HuH-7 (cell line): ENCODE measurements at regions not wholly inside any gene's neighbourhood (a gene's known extent, or its start where the extent isn't known, plus 50 kb on each side); places are given as distances from the start of the nearest gene placed in this dataset.

ENCODE experiments used
- DNase-seq: peaks from one replicate; pipeline ENCODE4 v3.0.0; 2011; ENCODE audit warnings: low spot score

DNA sequence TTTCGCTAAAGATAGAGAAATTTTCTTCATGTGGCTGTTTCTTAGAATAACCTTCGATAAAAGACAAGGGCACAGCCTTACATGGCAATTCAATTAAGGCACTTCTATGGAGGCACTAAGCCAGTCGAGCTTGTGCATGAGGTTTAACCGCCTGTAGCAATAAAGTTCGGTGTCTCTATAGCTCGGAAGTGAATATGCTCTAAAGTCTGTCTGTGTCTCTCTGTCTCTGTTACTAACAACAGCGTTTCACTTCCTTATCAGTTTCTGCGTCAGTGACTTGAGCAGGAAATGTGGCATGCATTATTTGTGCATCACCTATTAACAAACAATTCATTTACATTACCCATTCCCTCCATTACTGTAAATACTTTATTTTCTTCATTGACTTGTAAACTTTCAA is 365.1 kb upstream of the NETO1 start:
- DNase-seq, result no peak

DNA sequence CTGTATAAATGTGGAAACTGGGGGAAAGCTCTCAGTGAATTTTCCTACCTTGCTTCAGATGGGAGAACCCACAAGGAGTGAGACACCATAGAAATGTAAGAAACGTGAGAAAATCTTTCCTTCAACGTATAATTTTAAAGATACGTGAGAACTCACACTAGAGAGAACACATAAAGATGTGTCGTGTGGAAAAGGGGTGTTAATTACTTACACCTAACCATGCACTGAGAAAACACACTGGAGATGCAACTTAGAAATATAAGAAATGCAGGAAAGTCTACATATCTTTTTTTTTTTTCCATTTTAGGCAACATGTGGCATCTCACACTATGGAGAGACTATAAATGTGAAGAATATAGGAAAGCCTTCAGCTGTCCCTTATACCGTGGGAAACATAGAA is 352.9 kb upstream of the NETO1 start:
- DNase-seq, result no peak

DNA sequence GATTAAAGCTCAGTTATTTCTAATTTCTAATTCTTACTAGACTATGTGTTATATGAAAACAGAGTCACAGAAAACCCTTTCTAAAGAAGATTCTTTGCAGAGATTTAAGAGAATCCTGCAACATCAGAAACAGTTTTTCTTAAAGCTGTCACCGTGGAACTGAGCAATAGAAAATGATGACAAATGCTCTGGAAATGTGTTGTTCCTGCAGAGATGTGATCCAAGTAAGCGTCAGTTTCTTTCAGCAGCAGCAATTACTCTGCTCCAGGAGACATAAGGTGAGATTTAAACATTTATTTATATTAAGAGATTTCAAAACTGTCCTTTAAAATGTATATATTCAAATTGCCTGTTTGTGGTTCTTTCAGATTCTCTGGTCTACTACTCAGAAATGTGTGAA is 350.5 kb upstream of the NETO1 start:
- DNase-seq, result no peak

DNA sequence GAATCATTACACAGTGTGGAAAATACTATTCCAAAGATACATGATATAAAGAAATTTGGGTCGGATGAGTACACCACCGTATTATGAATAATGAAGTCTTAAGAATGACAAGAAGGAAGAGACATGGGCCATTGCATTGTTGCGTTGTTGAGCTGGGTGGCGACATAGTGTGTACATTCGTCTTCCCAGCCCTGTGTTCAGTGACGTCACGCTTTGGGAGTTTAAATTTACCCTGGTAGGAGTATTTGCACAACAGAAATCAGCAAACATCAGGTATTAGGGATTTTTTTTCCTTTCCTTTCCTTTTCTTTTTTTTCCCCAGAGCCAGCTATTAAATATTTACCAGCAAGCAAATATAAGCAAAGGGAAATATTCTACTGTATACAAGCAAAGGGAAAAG is 347.2 kb upstream of the NETO1 start:
- DNase-seq, result no peak

DNA sequence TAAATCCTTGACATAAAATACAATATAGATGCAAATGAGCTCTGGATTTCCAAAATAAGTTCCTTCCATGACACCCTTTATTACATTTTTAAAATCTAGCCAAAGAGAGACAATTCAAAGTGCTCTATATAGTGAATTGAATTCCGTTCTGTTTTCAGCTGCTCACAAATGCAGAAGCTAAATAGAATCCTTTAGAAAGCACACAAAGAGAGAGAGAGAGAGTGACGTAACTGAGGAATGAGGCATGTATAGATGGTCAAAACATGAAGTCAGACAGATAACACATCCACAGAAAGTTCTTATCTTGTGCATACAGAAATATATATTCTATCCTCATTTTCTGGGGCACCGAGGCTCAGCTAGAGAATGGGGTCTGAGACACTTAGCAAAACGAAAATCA is 344.7 kb upstream of the NETO1 start:
- DNase-seq, result no peak

DNA sequence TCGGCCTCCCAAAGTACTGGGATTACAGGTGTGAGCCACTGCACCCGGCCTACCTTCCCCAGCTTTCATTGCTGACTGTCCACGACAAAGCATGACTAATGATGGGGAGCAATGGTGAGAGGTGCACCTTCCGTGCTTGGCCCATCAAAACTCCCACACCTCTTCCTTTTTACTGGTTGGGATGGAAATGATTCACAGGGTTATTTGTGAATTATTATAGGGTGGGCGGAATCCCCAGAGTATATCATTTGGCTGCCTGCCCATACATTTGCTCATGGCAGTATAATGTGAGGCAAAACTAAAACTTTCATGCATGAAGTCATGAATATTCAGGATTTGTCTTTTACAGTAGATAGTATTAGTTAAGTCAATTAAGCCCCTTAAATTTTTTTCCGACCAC is 334.2 kb upstream of the NETO1 start:
- no peak for DNase-seq

DNA sequence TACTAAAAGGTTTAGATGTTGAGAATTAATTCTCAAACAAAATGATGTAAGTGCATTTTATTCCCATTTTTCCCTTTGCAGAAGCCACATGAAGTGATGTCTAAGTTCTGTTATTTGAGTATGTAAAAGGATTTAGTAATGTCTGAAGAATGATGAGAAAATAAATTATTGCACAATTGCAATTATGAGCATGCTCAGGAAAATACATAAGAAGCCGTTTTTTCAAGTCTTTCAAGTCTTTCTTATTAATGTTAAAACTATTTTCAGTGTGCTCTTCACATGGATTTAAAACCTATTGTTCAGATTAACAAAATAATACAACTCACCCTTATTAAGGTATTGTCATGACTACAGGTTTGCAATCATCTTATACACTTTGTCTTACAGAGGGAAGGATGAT is 331.4 kb upstream of the NETO1 start:
- no peak for DNase-seq

DNA sequence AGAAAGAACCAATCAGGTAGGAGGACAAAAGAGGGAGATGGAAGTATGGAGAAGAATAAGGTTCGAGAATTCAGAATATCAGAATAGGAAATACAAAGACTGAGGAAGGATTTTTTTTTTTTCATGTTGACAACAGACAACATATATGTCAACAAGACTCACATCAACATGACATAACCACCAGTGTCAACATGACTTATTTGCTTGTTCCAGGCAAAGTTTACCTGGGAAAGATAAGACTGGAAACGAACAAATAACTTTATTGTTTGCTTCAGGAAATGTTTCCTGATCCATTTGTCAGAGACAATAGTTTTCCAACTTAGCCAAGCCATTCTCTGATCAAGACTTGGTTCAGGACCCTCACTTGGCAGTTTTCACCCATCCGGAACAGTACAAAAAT is 321.9 kb upstream of the NETO1 start:
- no peak for DNase-seq

DNA sequence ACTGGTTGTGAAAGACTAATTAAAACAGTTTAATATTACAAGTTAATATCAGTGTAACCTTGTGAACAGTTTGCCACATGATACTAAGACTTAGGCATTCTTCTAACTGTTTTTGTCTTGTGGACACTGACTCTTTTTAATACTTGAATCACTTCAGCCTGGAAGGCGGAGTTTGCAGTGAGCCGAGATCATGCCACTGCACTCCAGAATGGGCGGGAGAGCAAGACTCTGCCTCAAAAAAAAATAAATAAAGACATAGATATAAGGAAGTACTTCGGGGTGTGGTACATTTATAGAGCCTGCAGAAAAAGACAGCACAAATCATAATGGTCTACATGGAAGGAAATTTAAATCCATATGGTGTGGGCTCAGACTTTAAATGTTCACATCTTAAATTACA is 300.4 kb upstream of the NETO1 start:
- DNase-seq, result no peak

DNA sequence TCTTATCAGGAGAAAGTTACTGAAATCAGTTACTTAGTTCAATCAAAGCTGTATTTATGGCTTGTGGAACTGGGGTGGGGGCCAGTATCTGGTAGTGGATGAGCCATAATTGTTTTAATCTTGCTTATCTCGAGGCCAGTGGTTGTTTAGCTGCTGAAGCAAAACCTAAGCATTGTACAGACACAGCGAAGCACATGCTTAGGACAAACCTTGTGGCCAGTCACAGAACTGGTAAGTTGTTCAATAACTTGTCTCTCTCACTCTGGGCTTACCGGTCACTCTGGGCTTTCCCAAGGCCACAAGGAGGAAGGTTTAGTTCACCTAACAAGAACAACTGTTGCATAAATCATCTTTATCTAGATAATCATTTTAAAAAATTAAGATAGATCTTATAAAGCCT is 296.6 kb upstream of the NETO1 start:
- DNase-seq, result no peak

DNA sequence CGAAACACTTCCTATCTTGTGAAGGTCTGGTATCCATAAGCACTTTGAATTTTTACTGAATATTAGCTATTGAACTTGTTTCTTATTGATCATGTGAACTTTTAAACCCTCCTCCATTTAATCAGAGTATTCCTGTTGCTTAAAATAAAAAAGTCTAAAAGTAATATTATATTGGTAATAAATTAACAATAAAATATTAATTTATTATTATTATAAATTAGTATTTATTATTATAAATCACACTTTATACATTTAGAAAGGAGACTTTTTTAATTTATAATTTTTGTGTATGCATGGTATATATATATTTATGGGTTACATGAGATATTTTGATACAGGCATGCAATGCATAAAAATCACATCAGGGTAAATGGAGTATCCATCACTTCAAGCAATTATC is 295.4 kb upstream of the NETO1 start:
- DNase-seq, result no peak

DNA sequence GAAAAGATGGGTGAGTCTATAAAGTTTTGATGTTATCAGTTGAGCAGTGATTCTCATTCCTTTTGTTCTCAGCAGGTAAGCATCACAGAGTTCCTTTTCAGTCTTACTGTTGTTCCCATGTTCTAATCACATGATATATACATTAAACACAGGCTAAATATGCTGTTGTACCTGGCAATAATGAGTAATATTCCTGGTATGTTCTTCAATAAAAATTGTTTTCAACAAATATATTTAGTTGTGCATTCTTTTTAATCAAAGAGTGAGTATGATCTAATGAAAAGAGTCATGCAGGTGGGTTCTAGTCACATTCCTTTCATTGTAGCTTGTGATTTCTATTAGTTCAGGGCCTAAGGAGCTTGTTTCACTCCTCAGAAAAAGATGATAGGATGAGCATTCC is 288.3 kb upstream of the NETO1 start:
- DNase-seq, result no peak

DNA sequence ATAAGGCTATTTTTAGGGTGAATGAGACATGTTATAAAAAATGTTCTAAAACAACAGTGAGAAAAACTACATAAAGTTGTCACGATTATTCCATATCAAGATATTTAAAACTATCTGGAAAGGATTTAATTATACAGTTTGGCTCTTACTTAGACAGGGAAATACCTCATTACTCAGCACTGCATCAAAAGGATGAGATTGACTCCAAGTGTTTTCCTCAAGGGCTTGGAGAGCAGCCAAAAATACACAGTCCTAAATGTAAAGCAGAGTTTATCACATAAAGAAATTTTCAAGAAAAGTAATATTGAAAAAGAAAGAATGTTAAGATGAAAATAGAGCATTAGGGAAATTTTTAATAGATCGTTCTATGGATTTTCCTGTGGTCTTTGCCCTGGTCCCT is 285.5 kb upstream of the NETO1 start:
- DNase-seq, result no peak

DNA sequence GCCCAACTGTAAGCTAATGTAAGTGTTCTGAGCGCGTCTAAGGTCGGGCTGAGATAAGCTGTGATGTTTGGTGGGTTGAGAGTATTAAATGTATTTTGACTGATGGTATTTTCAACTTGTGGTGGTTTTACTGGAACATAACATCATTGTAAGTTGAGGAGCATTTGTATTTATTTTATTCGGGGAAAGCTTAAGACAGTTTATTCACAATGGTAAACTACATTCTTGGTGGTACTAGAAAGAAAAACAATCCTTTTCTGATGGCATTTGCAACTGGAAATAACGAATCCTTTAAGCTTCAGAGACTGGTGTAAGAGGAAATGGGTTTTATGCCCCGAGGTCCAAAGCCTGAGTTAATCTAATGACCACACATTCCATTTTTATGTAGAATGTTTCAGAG is 283.3 kb upstream of the NETO1 start:
- DNase-seq, result no peak

DNA sequence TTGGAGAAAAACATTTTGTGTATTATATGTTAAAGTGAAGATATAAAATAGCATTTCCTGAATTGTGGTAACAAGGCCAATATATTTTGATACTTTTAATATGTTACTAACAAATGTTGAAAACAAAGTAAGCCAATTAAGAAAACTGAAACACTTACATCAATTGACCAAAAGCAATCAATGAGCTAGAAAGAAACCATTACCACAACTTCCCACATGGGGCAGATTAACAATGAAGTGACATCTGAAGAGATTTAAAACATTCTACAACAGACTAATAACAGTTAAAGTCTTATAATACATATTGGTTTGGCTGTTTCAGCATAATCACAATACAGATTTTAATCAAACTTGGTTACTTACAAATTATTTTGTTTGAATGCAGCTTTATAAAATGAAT is 282.4 kb upstream of the NETO1 start:
- DNase-seq, result no peak

DNA sequence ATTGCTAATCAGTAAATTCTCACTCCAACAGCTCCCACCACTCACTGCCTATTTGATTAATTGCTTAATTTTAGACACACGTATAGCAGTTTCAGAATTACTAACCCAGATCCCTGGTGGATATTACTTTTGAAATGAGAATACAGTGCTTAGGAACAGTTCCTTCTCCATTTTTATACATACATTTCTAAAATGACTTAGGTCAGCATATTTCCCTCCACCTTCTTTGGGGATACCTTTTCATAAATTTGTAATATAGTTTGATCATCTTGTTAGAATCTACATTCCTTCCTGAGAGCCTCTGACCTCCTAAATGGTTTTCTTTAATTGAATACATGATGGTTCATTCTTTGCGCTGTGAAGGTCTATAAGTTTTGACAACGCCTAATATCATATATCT is 279.8 kb upstream of the NETO1 start:
- DNase-seq, result no peak

DNA sequence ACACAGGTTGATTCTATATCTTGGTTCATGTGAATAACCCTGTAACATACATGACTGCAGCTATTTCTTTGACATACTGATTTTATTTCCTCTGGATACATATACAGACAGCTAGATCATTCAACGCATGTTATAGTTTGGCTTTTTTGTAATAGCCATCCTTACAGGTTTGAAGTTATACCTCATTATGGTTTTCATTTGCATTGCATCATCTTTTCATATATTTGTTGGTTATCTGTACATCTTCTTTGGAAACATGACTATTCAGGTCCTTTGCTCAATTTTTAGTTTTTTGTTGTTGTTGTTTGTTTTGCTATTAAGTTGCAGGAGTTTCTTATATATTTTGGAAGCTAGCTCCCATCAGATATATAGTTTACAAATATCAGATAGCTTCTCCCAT is 276.2 kb upstream of the NETO1 start:
- DNase-seq, result no peak

DNA sequence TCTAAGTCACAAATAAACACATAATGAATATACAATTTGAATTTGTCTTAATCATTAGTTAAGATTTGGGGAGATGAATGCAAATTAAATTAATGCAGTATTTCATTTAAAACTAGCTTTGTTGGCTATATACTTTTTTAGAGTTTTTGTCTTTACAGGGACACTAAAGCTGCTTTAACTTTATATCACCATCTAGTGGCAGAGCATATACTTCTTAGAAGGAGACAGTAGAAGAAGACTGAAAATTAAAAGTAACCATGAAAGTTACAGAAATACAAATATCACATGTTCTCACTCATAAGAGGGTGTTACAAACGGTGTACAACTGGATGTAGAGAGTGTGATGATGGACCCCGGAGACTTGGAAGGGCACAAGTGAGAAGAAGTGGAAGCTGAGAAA is 268.3 kb upstream of the NETO1 start:
- DNase-seq, result no peak

DNA sequence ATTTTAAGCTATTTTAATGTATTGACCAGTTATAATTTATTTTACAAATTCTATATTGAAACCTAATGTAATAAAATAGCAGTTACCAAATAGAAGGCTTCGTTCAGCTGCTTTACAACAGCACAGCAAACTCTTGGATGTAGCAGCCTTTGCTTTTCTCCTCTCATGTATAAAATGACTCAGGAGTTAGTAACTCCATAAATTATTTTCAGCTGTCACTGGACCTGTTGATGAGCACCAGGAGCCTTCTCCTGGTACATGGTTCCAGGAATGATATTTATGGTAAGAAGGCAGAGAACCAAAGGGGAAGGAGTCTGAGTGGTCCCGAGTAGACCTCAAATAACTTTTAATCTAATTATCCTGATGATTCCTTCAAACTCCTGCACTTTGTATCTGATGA is 256.4 kb upstream of the NETO1 start:
- no peak for DNase-seq

DNA sequence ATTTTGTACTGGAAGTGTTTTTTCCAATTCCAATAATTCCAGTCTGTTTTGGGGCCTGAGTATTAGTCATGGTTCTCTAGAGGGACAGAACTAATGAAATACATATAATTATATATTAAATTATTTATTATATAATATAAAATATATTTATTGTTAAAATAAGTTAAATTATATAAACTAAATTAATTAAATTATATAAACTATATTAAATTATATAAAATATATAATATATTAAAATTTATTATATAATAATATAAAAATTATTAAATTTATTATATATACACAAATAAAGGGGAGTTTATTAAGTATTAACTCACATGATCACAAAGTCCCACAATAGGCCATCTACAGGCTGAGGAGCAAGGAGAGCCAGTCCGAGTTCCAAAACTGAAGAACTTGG is 253.4 kb upstream of the NETO1 start:
- no peak for DNase-seq

DNA sequence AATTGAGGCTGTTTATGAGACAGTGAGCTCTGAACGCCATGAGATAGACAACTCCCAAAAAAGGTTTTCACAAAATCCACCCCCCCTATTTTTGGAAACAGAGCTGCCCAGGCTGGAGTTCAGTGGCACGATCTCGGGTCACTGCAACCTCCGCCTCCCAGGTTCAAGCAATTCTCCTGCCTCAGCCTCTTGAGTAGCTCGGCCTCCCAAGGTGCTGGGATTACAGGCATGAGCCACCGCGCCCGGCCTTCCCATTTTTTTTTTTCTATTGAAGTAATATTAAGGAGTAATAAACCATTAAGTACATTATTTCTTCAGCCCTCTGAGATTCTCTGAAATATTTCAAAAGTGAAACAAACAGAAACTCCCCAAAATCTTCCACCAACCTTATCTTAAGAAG is 252.8 kb upstream of the NETO1 start:
- DNase-seq, result no peak

DNA sequence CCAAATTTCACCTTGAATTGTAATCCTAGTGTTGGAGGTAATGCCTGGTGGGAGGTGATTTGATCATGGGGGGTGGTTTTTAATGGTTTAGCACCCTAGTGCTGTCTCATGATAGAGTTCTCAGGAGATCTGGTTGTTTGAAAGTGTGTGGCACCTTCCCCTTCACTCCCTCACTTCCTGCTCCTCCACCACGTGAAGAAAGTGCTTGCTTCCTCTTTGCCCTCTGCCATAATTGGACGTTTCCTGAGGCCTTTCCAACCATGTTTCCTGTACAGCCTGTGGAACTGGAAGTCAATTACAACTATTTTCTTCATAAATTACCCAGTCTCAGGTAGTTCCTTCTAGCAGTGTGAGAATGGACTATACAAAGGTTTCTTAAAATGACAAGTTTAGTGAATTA is 251.8 kb upstream of the NETO1 start:
- DNase-seq, result no peak

DNA sequence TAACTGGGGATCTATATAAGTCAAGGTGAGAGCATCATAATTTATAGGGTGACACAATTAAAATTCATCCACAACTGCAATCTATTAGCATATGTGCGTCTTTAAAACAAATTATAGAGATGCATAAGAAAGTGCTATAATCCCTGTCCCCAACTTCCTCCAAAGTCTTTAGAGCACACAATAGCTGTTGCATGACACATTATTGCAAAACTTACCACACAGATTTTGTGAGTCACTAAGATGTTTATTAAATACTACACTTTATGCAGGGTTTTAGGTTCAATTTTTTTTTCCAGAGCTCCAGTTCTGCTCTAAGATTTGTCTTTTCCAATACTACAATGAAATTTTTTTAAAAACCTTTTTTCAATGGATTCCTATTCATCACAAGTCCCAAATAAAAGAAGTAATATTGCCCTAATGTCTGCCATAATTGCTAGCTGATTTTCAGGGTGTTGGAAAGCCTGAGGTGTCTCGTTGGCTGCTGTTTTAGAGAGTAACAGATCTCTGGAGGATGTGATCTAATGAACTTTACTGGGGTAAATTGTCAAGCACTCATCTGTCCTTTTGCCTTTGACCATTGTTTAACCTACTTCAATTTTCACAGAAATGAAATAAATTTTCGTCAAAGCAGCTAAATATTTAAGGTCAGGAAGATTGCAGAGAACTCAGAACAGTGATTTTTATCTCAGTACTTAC is 250.5 kb upstream of the NETO1 start:
- no peak for DNase-seq

DNA sequence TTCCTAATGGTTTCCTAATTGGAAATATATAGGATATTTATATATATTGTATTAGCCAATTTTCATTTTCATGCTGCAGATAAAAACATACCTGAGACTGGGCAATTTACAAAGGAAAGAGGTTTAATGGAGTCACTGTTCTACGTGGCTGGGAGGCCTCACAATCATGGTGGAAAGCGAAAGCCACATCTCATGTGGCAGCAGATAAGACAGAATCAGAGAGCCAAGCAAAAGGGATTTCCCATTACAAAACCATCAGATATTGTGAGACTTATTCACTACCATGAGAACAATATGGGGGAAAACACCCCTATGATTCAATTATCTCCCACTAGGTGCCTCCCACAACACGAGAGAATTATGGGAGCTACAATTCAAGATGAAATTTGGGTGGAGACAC is 242.5 kb upstream of the NETO1 start:
- no peak for DNase-seq

DNA sequence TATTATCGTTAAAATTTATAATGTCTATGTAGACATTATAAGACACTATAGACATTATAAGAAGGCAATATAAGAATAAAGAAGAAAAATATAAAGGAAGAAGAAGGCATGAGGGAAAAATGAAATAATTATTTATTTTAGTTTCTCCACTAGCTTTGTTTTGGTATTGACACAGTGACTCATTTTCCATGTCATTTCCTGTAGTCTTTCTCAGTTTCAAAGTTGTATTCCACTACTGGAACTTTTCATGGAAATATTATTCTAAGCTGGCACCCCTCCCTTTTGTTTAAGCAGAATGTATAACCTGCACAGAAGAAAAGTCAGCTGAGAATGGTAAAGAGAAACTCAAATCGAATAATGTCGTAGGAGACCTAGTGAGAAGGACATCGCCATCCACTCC is 234.2 kb upstream of the NETO1 start:
- no peak for DNase-seq
